ENCODE measurements at regions not wholly inside any gene's neighbourhood (a gene's known extent, or its start where the extent isn't known, plus 50 kb on each side); places are given as distances from the start of the nearest gene placed in this dataset.

DNA sequence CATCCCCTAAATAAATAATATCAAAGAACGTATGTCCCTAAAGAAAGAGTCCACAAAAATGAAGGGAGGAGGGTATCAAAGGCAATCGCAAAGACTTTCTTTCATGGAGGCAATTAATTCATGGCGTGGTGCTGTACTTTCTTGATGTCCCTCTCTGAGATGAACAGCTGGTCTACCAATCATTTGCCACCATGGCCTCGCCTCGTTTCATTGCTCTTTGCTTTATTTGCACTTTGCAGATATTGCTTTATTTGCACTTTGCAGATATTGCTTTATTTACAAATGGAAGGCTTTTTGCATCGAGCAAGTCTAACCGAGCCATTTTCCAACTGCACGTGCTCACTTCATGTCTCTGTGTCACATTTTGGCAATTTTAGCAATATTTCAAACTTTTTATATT is 104.0 kb upstream of the PTCH1 start:
- CTCF ChIA-PET, result interaction anchor here (0.6 to 1.1 kb wide), 2 partner anchors 49 to 503 kb away, joined by 3 to 5 read pairs; no protein-coding TSS in a partner anchor
- DNase-seq (ENCODE audit: low spot score), result no peak
- POLR2A ChIA-PET (ENCODE audit: low non-redundant PET), result no interaction called here
- TF ChIP-seq, protein P1, sequence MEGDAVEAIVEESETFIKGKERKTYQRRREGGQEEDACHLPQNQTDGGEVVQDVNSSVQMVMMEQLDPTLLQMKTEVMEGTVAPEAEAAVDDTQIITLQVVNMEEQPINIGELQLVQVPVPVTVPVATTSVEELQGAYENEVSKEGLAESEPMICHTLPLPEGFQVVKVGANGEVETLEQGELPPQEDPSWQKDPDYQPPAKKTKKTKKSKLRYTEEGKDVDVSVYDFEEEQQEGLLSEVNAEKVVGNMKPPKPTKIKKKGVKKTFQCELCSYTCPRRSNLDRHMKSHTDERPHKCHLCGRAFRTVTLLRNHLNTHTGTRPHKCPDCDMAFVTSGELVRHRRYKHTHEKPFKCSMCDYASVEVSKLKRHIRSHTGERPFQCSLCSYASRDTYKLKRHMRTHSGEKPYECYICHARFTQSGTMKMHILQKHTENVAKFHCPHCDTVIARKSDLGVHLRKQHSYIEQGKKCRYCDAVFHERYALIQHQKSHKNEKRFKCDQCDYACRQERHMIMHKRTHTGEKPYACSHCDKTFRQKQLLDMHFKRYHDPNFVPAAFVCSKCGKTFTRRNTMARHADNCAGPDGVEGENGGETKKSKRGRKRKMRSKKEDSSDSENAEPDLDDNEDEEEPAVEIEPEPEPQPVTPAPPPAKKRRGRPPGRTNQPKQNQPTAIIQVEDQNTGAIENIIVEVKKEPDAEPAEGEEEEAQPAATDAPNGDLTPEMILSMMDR (conservative IDR thresholded peaks at IDR 0.05; ENCODE audit: low read depth), result no peak
- H3K27ac ChIP-seq, result no peak overlapping the region

DNA sequence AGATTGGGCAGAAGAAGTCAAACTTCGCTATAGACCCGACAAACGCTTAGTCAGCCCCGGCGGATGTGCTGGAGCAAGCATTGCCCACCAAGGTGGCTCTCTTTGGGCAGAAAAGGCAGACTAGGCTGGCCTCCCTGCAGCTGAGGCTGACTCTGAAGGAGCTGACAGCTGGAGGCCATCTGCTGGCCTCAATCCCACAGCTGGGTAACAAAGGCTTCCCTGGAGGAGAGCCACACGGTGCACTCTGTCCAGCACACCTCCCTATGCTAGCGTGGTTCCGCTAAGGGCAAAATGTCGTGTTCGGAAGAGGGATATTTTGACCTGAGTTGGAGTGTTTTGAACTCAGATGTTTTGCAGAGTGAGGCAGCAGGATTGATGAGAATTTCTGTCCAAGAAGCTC is 103.5 kb upstream of the PTCH1 start:
- no peak overlapping the region for H3K27ac ChIP-seq
- no peak for DNase-seq (ENCODE audit: low spot score)
- ChIA-PET CTCF (interaction anchor here (0.6 to 1.1 kb wide), 2 partner anchors 49 to 504 kb away, joined by 3 to 5 read pairs; no protein-coding TSS in a partner anchor), POLR2A (ENCODE audit: low non-redundant PET) (no interaction called here)
- TF ChIP-seq, protein P1 (conservative IDR thresholded peaks at IDR 0.05; ENCODE audit: low read depth), result no peak

DNA sequence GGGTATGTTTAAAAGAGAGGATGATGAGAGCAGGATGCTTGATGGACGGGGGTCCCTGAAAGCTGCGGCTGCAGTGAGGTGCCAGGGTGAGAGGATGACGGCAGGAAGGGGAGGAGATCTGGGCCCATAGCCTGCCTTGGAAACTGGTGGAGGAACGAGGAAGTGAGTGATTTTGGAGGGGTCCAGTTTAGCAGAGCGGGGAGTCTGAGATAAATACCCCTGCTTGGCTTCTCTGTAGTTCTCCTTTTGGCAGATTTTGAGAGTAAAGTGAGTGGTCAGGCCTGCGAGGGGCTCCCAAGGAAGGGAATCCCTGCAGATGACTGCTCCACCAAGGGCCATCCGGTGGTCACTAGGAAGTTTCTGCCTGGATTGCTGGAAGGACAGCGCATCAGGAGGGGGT is 98.5 kb upstream of the PTCH1 start:
- POLR2A ChIA-PET (ENCODE audit: low non-redundant PET), result interaction anchor here (0.6 kb wide), 1 partner anchor 804 kb away, joined by 3 read pairs; no protein-coding TSS in a partner anchor
- TF ChIP-seq, protein P1 (conservative IDR thresholded peaks at IDR 0.05; ENCODE audit: low read depth), result no peak
- no peak for DNase-seq (ENCODE audit: low spot score)
- H3K27ac ChIP-seq, result no peak overlapping the region
- CTCF ChIA-PET, result no interaction called here

DNA sequence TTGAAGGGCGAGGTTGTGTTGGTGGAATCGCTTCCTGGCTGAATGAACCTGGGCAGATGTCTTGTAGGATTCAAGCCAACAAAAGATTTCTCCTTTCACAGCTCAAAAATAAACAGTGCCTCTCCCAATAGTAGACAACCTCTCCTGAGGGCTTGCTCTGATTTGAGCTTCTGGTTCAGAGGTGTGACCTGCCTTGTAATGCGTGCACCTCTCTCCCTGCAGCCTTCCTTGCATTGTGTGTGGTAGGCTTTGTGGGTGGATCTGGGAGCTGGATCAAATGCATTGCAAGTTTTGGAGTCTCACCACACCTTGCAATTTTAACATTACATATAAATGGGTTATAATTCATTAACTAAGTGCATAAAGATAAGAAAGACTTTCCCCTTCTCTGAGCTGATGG is 96.9 kb upstream of the PTCH1 start:
- no peak overlapping the region for H3K27ac ChIP-seq
- ChIA-PET POLR2A (ENCODE audit: low non-redundant PET) (no interaction called here), CTCF (interaction anchor here (0.8 to 1.0 kb wide), 2 partner anchors 19 to 149 kb away, joined by 4 to 5 read pairs; no protein-coding TSS in a partner anchor)
- TF ChIP-seq, protein P1 (conservative IDR thresholded peaks at IDR 0.05; ENCODE audit: low read depth), result no peak
- DNase-seq (ENCODE audit: low spot score), result no peak

DNA sequence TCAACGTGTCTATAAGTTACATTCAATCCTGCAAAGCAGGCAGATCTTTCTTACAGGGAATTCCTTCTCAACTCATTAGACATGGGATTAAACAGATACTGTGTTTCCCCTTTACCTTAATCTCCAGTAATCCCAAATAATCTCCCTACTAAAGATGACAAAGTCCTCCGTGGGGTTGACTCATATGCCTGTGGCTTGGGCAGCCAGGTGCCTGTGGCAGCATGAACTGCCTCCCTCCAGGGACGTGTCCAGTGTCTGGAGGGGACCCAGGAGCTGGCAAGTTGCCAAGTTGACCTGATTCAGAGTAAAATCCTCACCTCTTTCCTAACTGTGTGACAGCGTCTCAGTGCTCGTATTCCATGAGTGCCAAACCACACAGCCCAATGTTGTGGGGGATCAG is 94.6 kb upstream of the PTCH1 start:
- TF ChIP-seq, protein P1 (conservative IDR thresholded peaks at IDR 0.05; ENCODE audit: low read depth), result no peak
- H3K27ac ChIP-seq, result no peak overlapping the region
- no peak for DNase-seq (ENCODE audit: low spot score)
- POLR2A ChIA-PET (ENCODE audit: low non-redundant PET), result no interaction called here
- CTCF ChIA-PET, result interaction anchor here (0.7 kb wide), 2 partner anchors 15 to 507 kb away, joined by 3 read pairs; no protein-coding TSS in a partner anchor

DNA sequence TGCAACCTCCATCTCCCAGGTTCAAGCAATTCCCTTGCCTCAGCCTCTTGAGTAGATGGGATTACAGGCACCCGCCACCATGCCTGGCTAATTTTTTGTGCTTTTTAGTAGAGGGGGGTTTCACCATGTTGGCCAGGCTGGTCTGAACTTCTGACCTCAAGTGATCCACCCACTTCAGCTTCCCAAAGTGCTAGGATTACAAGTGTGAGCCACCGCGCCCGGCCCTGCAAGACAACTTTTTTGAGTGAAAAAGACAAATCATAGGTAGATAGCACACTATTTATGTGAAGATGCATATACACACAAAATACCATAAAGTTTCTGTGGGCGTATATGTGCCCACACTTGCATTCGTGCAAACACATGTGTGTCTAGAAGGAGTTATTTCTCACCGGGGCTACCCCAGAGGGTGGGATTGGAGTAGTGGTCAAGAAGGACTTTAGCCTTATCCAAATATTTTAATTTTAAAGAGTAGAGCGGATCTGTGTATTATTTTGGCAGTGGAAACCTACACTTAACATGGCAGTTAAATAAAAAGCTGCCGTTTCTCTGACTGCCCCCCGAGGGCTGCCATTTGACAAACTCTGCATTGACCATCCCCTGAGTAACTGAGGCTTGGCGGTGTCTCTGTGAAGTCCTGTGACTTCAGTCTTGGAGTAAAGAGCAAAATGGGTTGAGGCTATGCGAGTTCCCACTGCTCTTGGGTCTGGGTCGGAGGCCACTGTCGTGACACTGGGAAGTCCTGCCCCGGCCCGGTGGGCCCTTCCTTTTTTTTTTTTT is 93.4 kb upstream of the PTCH1 start:
- POLR2A ChIA-PET (ENCODE audit: low non-redundant PET), result no interaction called here
- TF ChIP-seq, protein P1 (conservative IDR thresholded peaks at IDR 0.05; ENCODE audit: low read depth), result no peak

More for the DNA sequence above, 93.4 kb upstream of the PTCH1 start:
- CTCF ChIA-PET, result no interaction called here
- no peak for DNase-seq (ENCODE audit: low spot score)
- no peak overlapping the region for H3K27ac ChIP-seq

Data from RWPE1 (cell line).